ENCODE measurements at regions not wholly inside any gene's neighbourhood (a gene's known extent, or its start where the extent isn't known, plus 50 kb on each side); places are given as distances from the start of the nearest gene placed in this dataset.

- TF ChIP-seq YY1 (IDR thresholded peaks at IDR 0.05; ENCODE audit: low read depth) (no peak), CREB1 (IDR thresholded peaks at IDR 0.05; ENCODE audit: low read depth) (no peak)
Measured at GRCh38 chr5:125870256-125870655, 553.0 kb upstream of the GRAMD2B start.
